ENCODE measurements at regions not wholly inside any gene's neighbourhood (a gene's known extent, or its start where the extent isn't known, plus 50 kb on each side); places are given as distances from the start of the nearest gene placed in this dataset.

DNA sequence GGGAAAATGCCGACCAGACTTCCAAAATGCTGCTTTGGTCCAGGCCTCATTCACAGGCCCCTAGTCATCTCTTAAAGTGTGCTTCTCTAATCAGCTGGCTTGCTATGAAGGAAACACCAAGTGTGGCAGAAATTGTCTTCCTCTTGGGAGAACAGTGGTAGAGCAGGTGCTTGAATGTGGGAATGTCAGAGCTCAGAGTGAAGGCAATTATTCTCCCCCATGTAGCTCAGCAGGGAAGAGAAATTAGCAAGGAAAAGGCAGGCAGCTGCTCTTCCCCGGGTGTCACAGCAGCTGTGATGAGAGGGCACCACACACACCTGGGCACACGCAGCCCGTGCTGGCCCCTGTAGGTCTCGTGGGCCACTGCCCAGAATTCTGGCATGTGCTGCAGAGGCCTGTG lies 358.5 kb downstream of the WDR72 start:
- Histone ChIP-seq H3K9me3 (ENCODE audit: insufficient read depth, low read length, severe bottlenecking) (no peaks in the 10 kb centered on the region), H3K9ac (ENCODE audit: low read depth, low read length) (no peak overlapping the region), H4K20me1 (ENCODE audit: insufficient read depth, low read length) (no peaks in the 10 kb centered on the region), H3K27ac (ENCODE audit: low read length) (no peak overlapping the region), H3K36me3 (ENCODE audit: insufficient read depth, low read length) (no peaks in the 10 kb centered on the region), H3K27me3 (ENCODE audit: insufficient read depth, low read length, poor library complexity) (no peaks in the 10 kb centered on the region), H3K79me2 (ENCODE audit: insufficient read depth, low read length) (no peaks in the 10 kb centered on the region), H3K4me1 (ENCODE audit: insufficient read depth, low read length) (no peaks in the 10 kb centered on the region), H2AFZ (ENCODE audit: low read depth, low read length) (no peak overlapping the region), H3K4me2 (ENCODE audit: insufficient read depth, low read length) (no peak overlapping the region), H3K4me3 (ENCODE audit: low read depth in 1 of 2, low read length in 2 of 2) (no peak overlapping the region)
- no peak for DNase-seq
- no peak for TF ChIP-seq EZH2 (IDR thresholded peaks at IDR 0.05; ENCODE audit: borderline replicate concordance, low read depth, low read length, severe bottlenecking)
- TF ChIP-seq, protein P1, sequence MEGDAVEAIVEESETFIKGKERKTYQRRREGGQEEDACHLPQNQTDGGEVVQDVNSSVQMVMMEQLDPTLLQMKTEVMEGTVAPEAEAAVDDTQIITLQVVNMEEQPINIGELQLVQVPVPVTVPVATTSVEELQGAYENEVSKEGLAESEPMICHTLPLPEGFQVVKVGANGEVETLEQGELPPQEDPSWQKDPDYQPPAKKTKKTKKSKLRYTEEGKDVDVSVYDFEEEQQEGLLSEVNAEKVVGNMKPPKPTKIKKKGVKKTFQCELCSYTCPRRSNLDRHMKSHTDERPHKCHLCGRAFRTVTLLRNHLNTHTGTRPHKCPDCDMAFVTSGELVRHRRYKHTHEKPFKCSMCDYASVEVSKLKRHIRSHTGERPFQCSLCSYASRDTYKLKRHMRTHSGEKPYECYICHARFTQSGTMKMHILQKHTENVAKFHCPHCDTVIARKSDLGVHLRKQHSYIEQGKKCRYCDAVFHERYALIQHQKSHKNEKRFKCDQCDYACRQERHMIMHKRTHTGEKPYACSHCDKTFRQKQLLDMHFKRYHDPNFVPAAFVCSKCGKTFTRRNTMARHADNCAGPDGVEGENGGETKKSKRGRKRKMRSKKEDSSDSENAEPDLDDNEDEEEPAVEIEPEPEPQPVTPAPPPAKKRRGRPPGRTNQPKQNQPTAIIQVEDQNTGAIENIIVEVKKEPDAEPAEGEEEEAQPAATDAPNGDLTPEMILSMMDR (IDR thresholded peaks at IDR 0.05; ENCODE audit: borderline replicate concordance, extremely low read depth, low read length, poor library complexity, severe bottlenecking), result no peak
- no peak for ATAC-seq (ENCODE audit: insufficient read depth, low read depth)

DNA sequence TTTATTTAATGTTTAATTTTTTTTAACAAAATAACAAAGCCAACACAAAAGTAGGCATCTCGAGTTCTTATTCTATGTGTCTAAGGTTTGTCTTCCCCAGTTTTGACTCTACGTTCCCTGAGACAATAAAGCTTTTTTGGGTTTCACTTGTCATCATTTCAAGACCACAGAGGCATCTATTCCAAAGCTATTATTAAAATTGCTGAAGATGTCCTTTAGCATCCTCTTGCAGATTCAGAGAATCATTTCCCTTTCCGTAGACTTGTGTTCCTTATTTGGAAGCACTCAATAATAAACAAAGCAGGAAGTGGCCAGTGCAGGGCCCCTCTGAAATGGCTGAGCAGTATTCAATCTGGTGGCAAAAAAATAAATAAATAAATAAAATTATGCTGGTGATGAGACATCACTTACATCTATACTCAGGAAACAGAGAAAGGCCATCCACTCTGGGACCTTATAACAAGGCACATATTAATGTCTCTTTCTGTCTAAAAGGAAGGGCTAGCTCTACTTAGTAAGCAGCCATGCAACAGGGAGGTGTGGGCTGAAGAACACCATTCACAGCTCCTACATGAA lies 362.3 kb downstream of the WDR72 start:
- Histone ChIP-seq H3K4me2 (ENCODE audit: insufficient read depth, low read length) (no peak overlapping the region), H3K36me3 (ENCODE audit: insufficient read depth, low read length) (no peaks in the 10 kb centered on the region), H2AFZ (ENCODE audit: low read depth, low read length) (no peak overlapping the region), H3K4me3 (ENCODE audit: low read depth in 1 of 2, low read length in 2 of 2) (no peak overlapping the region), H4K20me1 (ENCODE audit: insufficient read depth, low read length) (no peaks in the 10 kb centered on the region), H3K4me1 (ENCODE audit: insufficient read depth, low read length) (no peaks in the 10 kb centered on the region), H3K27me3 (ENCODE audit: insufficient read depth, low read length, poor library complexity) (no peaks in the 10 kb centered on the region), H3K27ac (ENCODE audit: low read length) (no peak overlapping the region), H3K9me3 (ENCODE audit: insufficient read depth, low read length, severe bottlenecking) (no peaks in the 10 kb centered on the region), H3K79me2 (ENCODE audit: insufficient read depth, low read length) (no peaks in the 10 kb centered on the region), H3K9ac (ENCODE audit: low read depth, low read length) (no peak overlapping the region)
- DNase-seq, result no peak
- TF ChIP-seq, protein P1 (IDR thresholded peaks at IDR 0.05; ENCODE audit: borderline replicate concordance, extremely low read depth, low read length, poor library complexity, severe bottlenecking), result no peak
- TF ChIP-seq EZH2 (IDR thresholded peaks at IDR 0.05; ENCODE audit: borderline replicate concordance, low read depth, low read length, severe bottlenecking), result no peak
- no peak for ATAC-seq (ENCODE audit: insufficient read depth, low read depth)

DNA sequence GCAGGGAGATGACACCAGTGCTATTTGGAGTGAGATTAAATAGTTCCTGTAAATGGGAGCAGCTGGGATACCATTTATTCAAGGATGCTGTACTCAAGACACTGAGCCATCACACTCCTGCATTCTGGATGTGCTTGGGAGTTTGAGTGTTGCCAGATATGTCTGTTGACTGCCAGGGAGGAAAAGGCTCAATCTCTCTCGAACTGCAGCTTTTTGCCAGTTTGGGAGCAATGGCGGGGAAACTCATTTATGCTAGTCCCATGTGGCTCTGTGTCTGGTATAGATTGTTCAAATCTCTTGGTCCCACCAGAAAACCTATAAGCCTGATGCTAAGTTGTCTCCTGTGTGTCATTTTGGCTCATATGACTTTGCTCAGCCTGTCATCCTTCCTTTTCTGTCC lies 363.6 kb downstream of the WDR72 start:
- Histone ChIP-seq H3K9me3 (ENCODE audit: insufficient read depth, low read length, severe bottlenecking) (no peaks in the 10 kb centered on the region), H3K79me2 (ENCODE audit: insufficient read depth, low read length) (no peaks in the 10 kb centered on the region), H3K27ac (ENCODE audit: low read length) (no peak overlapping the region), H3K4me1 (ENCODE audit: insufficient read depth, low read length) (no peaks in the 10 kb centered on the region), H3K4me2 (ENCODE audit: insufficient read depth, low read length) (no peak overlapping the region), H4K20me1 (ENCODE audit: insufficient read depth, low read length) (no peaks in the 10 kb centered on the region), H3K9ac (ENCODE audit: low read depth, low read length) (no peak overlapping the region), H3K4me3 (ENCODE audit: low read depth in 1 of 2, low read length in 2 of 2) (no peak overlapping the region), H2AFZ (ENCODE audit: low read depth, low read length) (no peak overlapping the region), H3K36me3 (ENCODE audit: insufficient read depth, low read length) (no peaks in the 10 kb centered on the region), H3K27me3 (ENCODE audit: insufficient read depth, low read length, poor library complexity) (no peaks in the 10 kb centered on the region)
- TF ChIP-seq, protein P1 (IDR thresholded peaks at IDR 0.05; ENCODE audit: borderline replicate concordance, extremely low read depth, low read length, poor library complexity, severe bottlenecking), result no peak
- TF ChIP-seq EZH2 (IDR thresholded peaks at IDR 0.05; ENCODE audit: borderline replicate concordance, low read depth, low read length, severe bottlenecking), result no peak
- no peak for DNase-seq
- ATAC-seq (ENCODE audit: insufficient read depth, low read depth), result no peak

DNA sequence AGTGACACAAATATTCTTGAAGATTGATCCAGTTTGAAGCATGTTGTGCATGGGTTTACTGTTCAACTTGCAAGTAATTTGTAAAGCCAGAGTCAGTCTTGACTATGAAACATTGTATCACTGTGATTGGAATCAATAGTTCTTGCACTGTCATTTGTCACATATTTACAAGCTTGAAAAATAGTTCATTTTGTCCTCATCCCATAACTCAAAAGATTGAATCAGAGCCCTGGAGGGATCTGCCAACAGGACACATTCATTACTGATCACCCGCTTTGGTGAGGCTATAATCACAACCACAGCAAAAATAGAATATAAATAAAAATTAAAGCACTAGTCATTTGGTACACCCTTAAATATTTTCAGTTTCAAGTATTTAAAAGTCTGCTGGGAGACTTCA lies 368.9 kb downstream of the WDR72 start:
- Histone ChIP-seq H3K79me2 (ENCODE audit: insufficient read depth, low read length) (no peaks in the 10 kb centered on the region), H4K20me1 (ENCODE audit: insufficient read depth, low read length) (no peaks in the 10 kb centered on the region), H3K4me3 (ENCODE audit: low read depth in 1 of 2, low read length in 2 of 2) (no peak overlapping the region), H3K9ac (ENCODE audit: low read depth, low read length) (no peak overlapping the region), H3K4me2 (ENCODE audit: insufficient read depth, low read length) (no peak overlapping the region), H3K4me1 (ENCODE audit: insufficient read depth, low read length) (no peaks in the 10 kb centered on the region), H3K27ac (ENCODE audit: low read length) (no peak overlapping the region), H3K27me3 (ENCODE audit: insufficient read depth, low read length, poor library complexity) (no peaks in the 10 kb centered on the region), H3K9me3 (ENCODE audit: insufficient read depth, low read length, severe bottlenecking) (no peaks in the 10 kb centered on the region), H3K36me3 (ENCODE audit: insufficient read depth, low read length) (no peaks in the 10 kb centered on the region), H2AFZ (ENCODE audit: low read depth, low read length) (no peak overlapping the region)
- DNase-seq (no peak), ATAC-seq (ENCODE audit: insufficient read depth, low read depth) (no peak)
- TF ChIP-seq, protein P1 (IDR thresholded peaks at IDR 0.05; ENCODE audit: borderline replicate concordance, extremely low read depth, low read length, poor library complexity, severe bottlenecking), result no peak
- no peak for TF ChIP-seq EZH2 (IDR thresholded peaks at IDR 0.05; ENCODE audit: borderline replicate concordance, low read depth, low read length, severe bottlenecking)
